ENCODE measurements at regions not wholly inside any gene's neighbourhood (a gene's known extent, or its start where the extent isn't known, plus 50 kb on each side); places are given as distances from the start of the nearest gene placed in this dataset.

DNA sequence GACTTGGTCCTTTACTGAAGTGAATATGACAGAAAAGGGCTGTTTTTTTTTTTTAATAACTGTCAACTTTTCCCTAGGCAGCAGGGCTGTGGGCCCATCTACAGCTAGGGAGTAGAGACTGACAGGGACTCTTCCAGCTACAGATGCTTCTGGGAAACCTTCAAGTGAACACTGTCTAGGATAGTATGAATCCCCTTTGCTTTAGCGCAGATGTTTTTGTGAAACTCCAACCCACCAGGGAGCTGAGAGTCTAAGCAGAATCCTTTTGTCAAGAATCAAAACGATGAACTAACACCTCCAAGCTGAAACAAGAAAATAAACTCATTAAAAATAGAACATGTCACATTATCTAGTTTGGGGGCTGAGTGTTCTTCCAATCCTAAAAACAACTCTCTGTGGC, 219.7 kb upstream of the FGF13 start:
- TF ChIP-seq POLR2AphosphoS5 (IDR thresholded peaks at IDR 0.05) (no peak), POLR2A (IDR thresholded peaks at IDR 0.05) (no peak)
- TF ChIP-seq, protein P1, sequence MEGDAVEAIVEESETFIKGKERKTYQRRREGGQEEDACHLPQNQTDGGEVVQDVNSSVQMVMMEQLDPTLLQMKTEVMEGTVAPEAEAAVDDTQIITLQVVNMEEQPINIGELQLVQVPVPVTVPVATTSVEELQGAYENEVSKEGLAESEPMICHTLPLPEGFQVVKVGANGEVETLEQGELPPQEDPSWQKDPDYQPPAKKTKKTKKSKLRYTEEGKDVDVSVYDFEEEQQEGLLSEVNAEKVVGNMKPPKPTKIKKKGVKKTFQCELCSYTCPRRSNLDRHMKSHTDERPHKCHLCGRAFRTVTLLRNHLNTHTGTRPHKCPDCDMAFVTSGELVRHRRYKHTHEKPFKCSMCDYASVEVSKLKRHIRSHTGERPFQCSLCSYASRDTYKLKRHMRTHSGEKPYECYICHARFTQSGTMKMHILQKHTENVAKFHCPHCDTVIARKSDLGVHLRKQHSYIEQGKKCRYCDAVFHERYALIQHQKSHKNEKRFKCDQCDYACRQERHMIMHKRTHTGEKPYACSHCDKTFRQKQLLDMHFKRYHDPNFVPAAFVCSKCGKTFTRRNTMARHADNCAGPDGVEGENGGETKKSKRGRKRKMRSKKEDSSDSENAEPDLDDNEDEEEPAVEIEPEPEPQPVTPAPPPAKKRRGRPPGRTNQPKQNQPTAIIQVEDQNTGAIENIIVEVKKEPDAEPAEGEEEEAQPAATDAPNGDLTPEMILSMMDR (IDR thresholded peaks at IDR 0.05), result no peak

Data from transverse colon (tissue), 4 donors.